Smooth muscle cell (in vitro differentiated cells): ENCODE measurements at regions not wholly inside any gene's neighbourhood (a gene's known extent, or its start where the extent isn't known, plus 50 kb on each side); places are given as distances from the start of the nearest gene placed in this dataset.
"Not testable (repeated sequence)": the region's sequence is repeated elsewhere in the genome, so short reads cannot be mapped to it uniquely, and the experiment has no call there.

ENCODE experiments used
- DNase-seq: peaks from one replicate; lab custom pipeline; 2025; ENCODE audit not compliant: unreplicated experiment; lab: John Stamatoyannopoulos, UW
- H2AFZ ChIP-seq: fragments of 200-600 bp; sonication (generic); 2 replicates; pipeline ENCODE4 v1.6.0; 2016; ENCODE audit warnings: antibody characterized with exemption, low read depth, mild to moderate bottlenecking
- H3F3A ChIP-seq: fragments of 200-600 bp; sonication (generic); 2 replicates; pipeline ENCODE4 v1.6.0; 2017; ENCODE audit warnings: antibody characterized with exemption, low read depth
- H3K27ac ChIP-seq: fragments of 200-600 bp; sonication (generic); 2 replicates; pipeline ENCODE4 v1.5.1; 2016; ENCODE audit warnings: low read depth, mild to moderate bottlenecking
- H3K27me3 ChIP-seq: fragments of 200-600 bp; sonication (generic); 2 replicates; pipeline ENCODE4 v1.6.1; 2016; ENCODE audit warnings: low read depth, mild to moderate bottlenecking
- H3K36me3 ChIP-seq: fragments of 200-600 bp; sonication (generic); 2 replicates; pipeline ENCODE4 v1.5.1; 2016; ENCODE audit warnings: low read depth
- H3K4me1 ChIP-seq: fragments of 200-600 bp; sonication (generic); 2 replicates; pipeline ENCODE4 v1.5.1; 2016; ENCODE audit warnings: low read depth
- H3K4me2 ChIP-seq: fragments of 200-600 bp; sonication (generic); 2 replicates; pipeline ENCODE4 v1.6.0; 2016; ENCODE audit warnings: mild to moderate bottlenecking
- H3K4me3 ChIP-seq: fragments of 200-600 bp; sonication (generic); 2 replicates; pipeline ENCODE4 v1.5.1; 2016; ENCODE audit warnings: mild to moderate bottlenecking
- H3K79me2 ChIP-seq: fragments of 200-600 bp; sonication (generic); 2 replicates; pipeline ENCODE4 v1.6.0; 2016; ENCODE audit warnings: low read depth, mild to moderate bottlenecking
- H3K9ac ChIP-seq: fragments of 200-600 bp; sonication (generic); 2 replicates; pipeline ENCODE4 v1.6.0; 2016; ENCODE audit warnings: low read depth
- H3K9me3 ChIP-seq: fragments of 200-600 bp; sonication (generic); replicated peaks from 2 replicates; pipeline ENCODE4 v1.5.1; 2016; ENCODE audit warnings: low read depth
- H4K20me1 ChIP-seq: fragments of 200-600 bp; sonication (generic); 2 replicates; pipeline ENCODE4 v1.6.0; 2016; ENCODE audit warnings: low read depth
- WGBS: methylation state at CpG from one replicate; pipeline ENCODE4 v1.1.7; 2016; ENCODE audit warnings: low lambda C conversion rate; 5-methylcytosine and 5-hydroxymethylcytosine counted together
- TF ChIP-seq, protein P1 (sequence below): fragments of 200-600 bp; sonication (generic); IDR thresholded peaks from 2 replicates; pipeline ENCODE4 v1.5.1; 2017; ENCODE audit warnings: borderline replicate concordance, mild to moderate bottlenecking, antibody characterized with exemption; ENCODE audit not compliant: insufficient read depth, poor library complexity, severe bottlenecking

DNA sequence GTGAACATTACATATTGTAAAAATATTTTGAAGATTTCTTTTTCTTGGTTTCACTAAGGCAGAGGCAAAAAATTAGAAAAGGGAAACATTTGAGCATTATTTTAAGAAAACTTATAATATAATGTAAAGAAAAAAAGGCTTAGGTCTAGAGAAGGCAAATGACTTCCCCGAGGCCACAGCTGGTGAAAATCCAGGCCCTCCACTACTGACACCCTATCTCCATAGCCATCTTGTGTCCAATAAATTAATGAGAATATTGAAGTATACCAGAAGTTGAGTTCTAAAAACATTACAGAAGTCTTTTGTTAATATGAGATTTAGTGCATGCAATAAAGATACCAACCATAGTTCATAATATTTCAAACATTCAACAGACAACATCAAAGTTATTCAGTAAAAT lies 459.9 kb upstream of the RORB start:
- no peaks in the 10 kb centered on the region for H3K9me3 ChIP-seq
- no peak for DNase-seq
- no peaks in the 10 kb centered on the region for H3F3A ChIP-seq
- H4K20me1 ChIP-seq, result no peaks in the 10 kb centered on the region
- no peak overlapping the region for H3K27ac ChIP-seq
- no peak overlapping the region for H3K4me2 ChIP-seq
- TF ChIP-seq, protein P1, sequence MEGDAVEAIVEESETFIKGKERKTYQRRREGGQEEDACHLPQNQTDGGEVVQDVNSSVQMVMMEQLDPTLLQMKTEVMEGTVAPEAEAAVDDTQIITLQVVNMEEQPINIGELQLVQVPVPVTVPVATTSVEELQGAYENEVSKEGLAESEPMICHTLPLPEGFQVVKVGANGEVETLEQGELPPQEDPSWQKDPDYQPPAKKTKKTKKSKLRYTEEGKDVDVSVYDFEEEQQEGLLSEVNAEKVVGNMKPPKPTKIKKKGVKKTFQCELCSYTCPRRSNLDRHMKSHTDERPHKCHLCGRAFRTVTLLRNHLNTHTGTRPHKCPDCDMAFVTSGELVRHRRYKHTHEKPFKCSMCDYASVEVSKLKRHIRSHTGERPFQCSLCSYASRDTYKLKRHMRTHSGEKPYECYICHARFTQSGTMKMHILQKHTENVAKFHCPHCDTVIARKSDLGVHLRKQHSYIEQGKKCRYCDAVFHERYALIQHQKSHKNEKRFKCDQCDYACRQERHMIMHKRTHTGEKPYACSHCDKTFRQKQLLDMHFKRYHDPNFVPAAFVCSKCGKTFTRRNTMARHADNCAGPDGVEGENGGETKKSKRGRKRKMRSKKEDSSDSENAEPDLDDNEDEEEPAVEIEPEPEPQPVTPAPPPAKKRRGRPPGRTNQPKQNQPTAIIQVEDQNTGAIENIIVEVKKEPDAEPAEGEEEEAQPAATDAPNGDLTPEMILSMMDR, result no peak
- H3K27me3 ChIP-seq, result no peaks in the 10 kb centered on the region
- no peaks in the 10 kb centered on the region for H3K79me2 ChIP-seq
- no peak overlapping the region for H2AFZ ChIP-seq
- no peaks in the 10 kb centered on the region for H3K36me3 ChIP-seq
- 86% methylated on average over 1 of the region's 1 CpG for WGBS
- no peak overlapping the region for H3K4me3 ChIP-seq
- H3K9ac ChIP-seq, result no peak overlapping the region
- H3K4me1 ChIP-seq, result no peaks in the 10 kb centered on the region

DNA sequence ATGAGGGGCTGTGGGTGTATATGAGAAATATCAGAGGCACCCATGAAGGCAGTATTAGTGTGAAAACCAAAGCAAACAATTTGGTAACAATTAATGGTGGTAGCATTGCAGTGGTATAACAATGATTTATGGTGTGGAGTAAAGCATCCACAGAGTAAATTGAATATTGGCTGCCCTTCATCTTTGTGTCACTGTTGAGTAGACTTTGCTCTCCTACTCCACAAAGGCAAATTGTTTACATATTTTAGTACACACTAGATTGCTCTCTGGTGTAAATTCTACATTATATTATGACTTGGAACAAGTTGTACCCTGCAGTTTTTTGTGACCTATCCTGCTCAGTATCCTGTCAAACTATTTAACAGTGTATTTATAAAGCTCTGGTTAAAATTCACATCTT lies 455.5 kb upstream of the RORB start:
- Histone ChIP-seq H3K9ac (no peak overlapping the region), H3F3A (no peaks in the 10 kb centered on the region), H3K4me2 (no peak overlapping the region), H3K36me3 (no peaks in the 10 kb centered on the region), H4K20me1 (no peaks in the 10 kb centered on the region), H3K79me2 (no peaks in the 10 kb centered on the region), H3K27me3 (no peaks in the 10 kb centered on the region), H3K9me3 (no peaks in the 10 kb centered on the region), H3K4me1 (no peaks in the 10 kb centered on the region), H3K27ac (no peak overlapping the region), H2AFZ (no peak overlapping the region), H3K4me3 (no peak overlapping the region)
- DNase-seq, result no peak
- TF ChIP-seq, protein P1, result no peak

DNA sequence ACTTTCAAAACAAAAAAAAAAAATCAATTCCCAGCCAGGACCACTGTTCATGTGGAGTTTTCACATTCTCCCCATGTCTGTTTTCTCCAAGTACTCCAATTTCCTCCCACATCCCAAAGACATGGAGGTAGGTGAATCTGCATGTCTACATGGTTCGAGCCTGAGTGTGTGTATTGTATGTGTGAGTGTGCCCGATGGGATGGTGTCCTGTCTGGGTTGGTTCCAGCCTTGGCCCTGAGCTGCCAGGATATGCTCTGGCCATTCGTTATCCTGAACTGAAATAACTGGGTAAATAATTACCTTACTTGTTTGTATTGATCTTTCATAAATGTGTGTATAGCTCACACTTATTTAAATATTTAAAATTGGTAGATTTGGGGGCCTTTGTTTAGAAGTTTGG lies 452.3 kb upstream of the RORB start:
- no peak overlapping the region for H3K27ac ChIP-seq
- no peak overlapping the region for H3K4me3 ChIP-seq
- H3K27me3 ChIP-seq, result no peaks in the 10 kb centered on the region
- H3K79me2 ChIP-seq, result no peaks in the 10 kb centered on the region
- no peaks in the 10 kb centered on the region for H3K9me3 ChIP-seq
- H2AFZ ChIP-seq, result no peak overlapping the region
- no peak overlapping the region for H3K4me2 ChIP-seq
- TF ChIP-seq, protein P1, result no peak
- WGBS, result 91% methylated on average over 3 of the region's 3 CpGs
- H3K9ac ChIP-seq, result no peak overlapping the region
- no peak for DNase-seq
- H4K20me1 ChIP-seq, result no peaks in the 10 kb centered on the region
- H3K36me3 ChIP-seq, result no peaks in the 10 kb centered on the region
- no peaks in the 10 kb centered on the region for H3F3A ChIP-seq
- H3K4me1 ChIP-seq, result no peaks in the 10 kb centered on the region

DNA sequence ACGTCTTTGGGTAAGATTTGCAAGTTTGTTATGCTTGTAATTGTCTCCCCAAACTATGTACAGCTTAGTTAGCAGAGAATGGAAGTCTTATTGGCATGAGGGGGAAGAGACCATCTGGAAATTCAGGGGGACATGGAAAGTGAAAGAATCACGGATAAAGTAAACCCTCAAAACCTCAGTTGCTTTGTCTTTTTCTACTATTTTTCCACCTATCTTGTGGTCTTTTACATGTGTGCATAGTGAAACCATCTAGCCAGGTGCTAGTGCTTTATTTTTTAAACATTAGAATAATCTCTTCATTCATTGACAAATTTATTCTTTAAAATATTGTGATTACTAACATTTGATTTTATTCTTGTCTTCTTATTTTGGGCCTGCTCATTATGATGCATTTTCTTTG lies 441.1 kb upstream of the RORB start:
- H3K9me3 ChIP-seq, result peaks cover 2% of the 10 kb centered on the region
- no peaks in the 10 kb centered on the region for H3F3A ChIP-seq
- WGBS, result 96% methylated on average over 2 of the region's 2 CpGs
- no peaks in the 10 kb centered on the region for H3K36me3 ChIP-seq
- no peak for DNase-seq
- no peak overlapping the region for H2AFZ ChIP-seq
- TF ChIP-seq, protein P1, result no peak
- no peaks in the 10 kb centered on the region for H4K20me1 ChIP-seq
- H3K4me2 ChIP-seq, result no peak overlapping the region
- no peaks in the 10 kb centered on the region for H3K27me3 ChIP-seq
- no peak overlapping the region for H3K27ac ChIP-seq
- H3K9ac ChIP-seq, result no peak overlapping the region
- no peak overlapping the region for H3K4me3 ChIP-seq
- H3K4me1 ChIP-seq, result no peaks in the 10 kb centered on the region
- no peaks in the 10 kb centered on the region for H3K79me2 ChIP-seq

- not testable (repeated sequence) for H3K9ac ChIP-seq, DNase-seq, H3K27ac ChIP-seq, H3K4me2 ChIP-seq, H3F3A ChIP-seq, H3K4me3 ChIP-seq, H3K27me3 ChIP-seq, H4K20me1 ChIP-seq, H3K4me1 ChIP-seq, H3K79me2 ChIP-seq, H3K9me3 ChIP-seq, H2AFZ ChIP-seq, H3K36me3 ChIP-seq
Measured at GRCh38 chr9:74057051-74057450, 440.1 kb upstream of the RORB start.
